ENCODE measurements at regions not wholly inside any gene's neighbourhood (a gene's known extent, or its start where the extent isn't known, plus 50 kb on each side); places are given as distances from the start of the nearest gene placed in this dataset.

GRCh38 chr4:181216501-181216900 lies 1026.7 kb upstream of the TENM3 start:
- Mint-ChIP-seq H3K27ac (ENCODE audit: low read depth, unreplicated experiment) (no peak overlapping the region), H3K36me3 (ENCODE audit: insufficient read depth, unreplicated experiment) (no peaks in the 10 kb centered on the region), H3K9me3 (ENCODE audit: unreplicated experiment) (peaks cover 1% of the 10 kb centered on the region), H3K27me3 (ENCODE audit: insufficient read depth, unreplicated experiment) (no peaks in the 10 kb centered on the region), H3K4me3 (ENCODE audit: unreplicated experiment) (no peak overlapping the region), H3K4me1 (ENCODE audit: insufficient read depth, unreplicated experiment) (peaks cover 6% of the 10 kb centered on the region)
- intact Hi-C loops (cut with micrococcal nuclease) = no loop called here
- ChIA-PET POLR2A (no interaction called here), CTCF (no interaction called here)
- no peak for TF ChIP-seq CTCF (IDR thresholded peaks at IDR 0.05; ENCODE audit: unreplicated experiment)
- no TSS peak for BruUV-seq (replicated peaks)
- DNase-seq (ENCODE audit: unreplicated experiment) = no peak

GRCh38 chr4:181219783-181220416 lies 1023.3 kb upstream of the TENM3 start:
- H3K9me3 Mint-ChIP-seq (ENCODE audit: unreplicated experiment) = no peaks in the 10 kb centered on the region
- H3K4me3 Mint-ChIP-seq (ENCODE audit: unreplicated experiment) = no peak overlapping the region
- peaks cover 6% of the 10 kb centered on the region for H3K4me1 Mint-ChIP-seq (ENCODE audit: insufficient read depth, unreplicated experiment)
- intact Hi-C loops (cut with micrococcal nuclease) = no loop called here
- no TSS peak for BruUV-seq (replicated peaks)
- no peaks in the 10 kb centered on the region for H3K36me3 Mint-ChIP-seq (ENCODE audit: insufficient read depth, unreplicated experiment)
- DNase-seq (ENCODE audit: unreplicated experiment) = peak; percentile 35
- CTCF ChIA-PET = no interaction called here
- H3K27ac Mint-ChIP-seq (ENCODE audit: low read depth, unreplicated experiment) = no peak overlapping the region
- no peak for TF ChIP-seq CTCF (IDR thresholded peaks at IDR 0.05; ENCODE audit: unreplicated experiment)
- H3K27me3 Mint-ChIP-seq (ENCODE audit: insufficient read depth, unreplicated experiment) = no peaks in the 10 kb centered on the region
- POLR2A ChIA-PET = interaction anchor here (0.7 kb wide), 1 partner anchor 1676 kb away, joined by 3 read pairs; no protein-coding TSS in a partner anchor

GRCh38 chr4:181224852-181225251 lies 1018.4 kb upstream of the TENM3 start:
- ChIA-PET CTCF (no interaction called here), POLR2A (no interaction called here)
- Mint-ChIP-seq H3K4me1 (ENCODE audit: insufficient read depth, unreplicated experiment) (peaks cover 6% of the 10 kb centered on the region), H3K9me3 (ENCODE audit: unreplicated experiment) (no peaks in the 10 kb centered on the region), H3K4me3 (ENCODE audit: unreplicated experiment) (no peak overlapping the region), H3K27me3 (ENCODE audit: insufficient read depth, unreplicated experiment) (no peaks in the 10 kb centered on the region), H3K36me3 (ENCODE audit: insufficient read depth, unreplicated experiment) (no peaks in the 10 kb centered on the region), H3K27ac (ENCODE audit: low read depth, unreplicated experiment) (no peak overlapping the region)
- intact Hi-C loops (cut with micrococcal nuclease) = no loop called here
- no peak for DNase-seq (ENCODE audit: unreplicated experiment)
- no peak for TF ChIP-seq CTCF (IDR thresholded peaks at IDR 0.05; ENCODE audit: unreplicated experiment)
- no TSS peak for BruUV-seq (replicated peaks)

- no peak for TF ChIP-seq CTCF (IDR thresholded peaks at IDR 0.05; ENCODE audit: unreplicated experiment)
- Mint-ChIP-seq H3K4me3 (ENCODE audit: unreplicated experiment) (no peak overlapping the region), H3K27ac (ENCODE audit: low read depth, unreplicated experiment) (no peak overlapping the region), H3K27me3 (ENCODE audit: insufficient read depth, unreplicated experiment) (no peaks in the 10 kb centered on the region), H3K36me3 (ENCODE audit: insufficient read depth, unreplicated experiment) (no peaks in the 10 kb centered on the region), H3K9me3 (ENCODE audit: unreplicated experiment) (no peaks in the 10 kb centered on the region), H3K4me1 (ENCODE audit: insufficient read depth, unreplicated experiment) (no peaks in the 10 kb centered on the region)
- DNase-seq (ENCODE audit: unreplicated experiment) = no peak
- ChIA-PET CTCF (no interaction called here), POLR2A (no interaction called here)
- BruUV-seq (replicated peaks) = no TSS peak
- intact Hi-C loops (cut with micrococcal nuclease) = no loop called here
Observed at GRCh38 chr4:181225616-181226261, 1017.5 kb upstream of the TENM3 start.
